ENCODE measurements at regions not wholly inside any gene's neighbourhood (a gene's known extent, or its start where the extent isn't known, plus 50 kb on each side); places are given as distances from the start of the nearest gene placed in this dataset.

- TF ChIP-seq REST (IDR thresholded peaks at IDR 0.05), result no peak
- 81% methylated on average over 2 of the region's 2 CpGs for WGBS
- Histone ChIP-seq H3K4me3 (ENCODE audit: low read depth in 1 of 3, low read length in 3 of 3) (no peak overlapping the region), H3K9ac (ENCODE audit: low read depth in 1 of 2, low read length in 2 of 2) (no peak overlapping the region), H3K27ac (ENCODE audit: low read depth in 1 of 2, low read length in 2 of 2) (no peak overlapping the region), H3K27me3 (ENCODE audit: control insufficient read depth in 4 of 4, insufficient read depth in 4 of 4, low read length in 3 of 4) (no peaks in the 10 kb centered on the region), H3K9me3 (ENCODE audit: control insufficient read depth in 4 of 4, low read length in 3 of 4) (no peaks in the 10 kb centered on the region), H3K36me3 (ENCODE audit: control insufficient read depth in 4 of 4, insufficient read depth in 3 of 4, low read depth in 1 of 4, low read length in 3 of 4) (no peaks in the 10 kb centered on the region), H3K4me1 (ENCODE audit: control insufficient read depth in 4 of 4, insufficient read depth in 4 of 4, low read length in 3 of 4) (no peaks in the 10 kb centered on the region)
- no peak for DNase-seq (ENCODE audit: low spot score)
Observed at GRCh38 chr13:47502166-47502565, 498.9 kb downstream of the SUCLA2 start.

GRCh38 chr13:47499358-47500150, 501.5 kb downstream of the SUCLA2 start:
- Histone ChIP-seq H3K4me3 (ENCODE audit: low read depth in 1 of 3, low read length in 3 of 3) (no peak overlapping the region), H3K27ac (ENCODE audit: low read depth in 1 of 2, low read length in 2 of 2) (no peak overlapping the region), H3K27me3 (ENCODE audit: control insufficient read depth in 4 of 4, insufficient read depth in 4 of 4, low read length in 3 of 4) (no peaks in the 10 kb centered on the region), H3K9me3 (ENCODE audit: control insufficient read depth in 4 of 4, low read length in 3 of 4) (no peaks in the 10 kb centered on the region), H3K4me1 (ENCODE audit: control insufficient read depth in 4 of 4, insufficient read depth in 4 of 4, low read length in 3 of 4) (no peaks in the 10 kb centered on the region), H3K36me3 (ENCODE audit: control insufficient read depth in 4 of 4, insufficient read depth in 3 of 4, low read depth in 1 of 4, low read length in 3 of 4) (no peaks in the 10 kb centered on the region), H3K9ac (ENCODE audit: low read depth in 1 of 2, low read length in 2 of 2) (no peak overlapping the region)
- 82% methylated on average over 7 of the region's 7 CpGs for WGBS
- DNase-seq (ENCODE audit: low spot score), result no peak
- no peak for TF ChIP-seq FOXA2 (IDR thresholded peaks at IDR 0.05)
- TF ChIP-seq, protein P1, sequence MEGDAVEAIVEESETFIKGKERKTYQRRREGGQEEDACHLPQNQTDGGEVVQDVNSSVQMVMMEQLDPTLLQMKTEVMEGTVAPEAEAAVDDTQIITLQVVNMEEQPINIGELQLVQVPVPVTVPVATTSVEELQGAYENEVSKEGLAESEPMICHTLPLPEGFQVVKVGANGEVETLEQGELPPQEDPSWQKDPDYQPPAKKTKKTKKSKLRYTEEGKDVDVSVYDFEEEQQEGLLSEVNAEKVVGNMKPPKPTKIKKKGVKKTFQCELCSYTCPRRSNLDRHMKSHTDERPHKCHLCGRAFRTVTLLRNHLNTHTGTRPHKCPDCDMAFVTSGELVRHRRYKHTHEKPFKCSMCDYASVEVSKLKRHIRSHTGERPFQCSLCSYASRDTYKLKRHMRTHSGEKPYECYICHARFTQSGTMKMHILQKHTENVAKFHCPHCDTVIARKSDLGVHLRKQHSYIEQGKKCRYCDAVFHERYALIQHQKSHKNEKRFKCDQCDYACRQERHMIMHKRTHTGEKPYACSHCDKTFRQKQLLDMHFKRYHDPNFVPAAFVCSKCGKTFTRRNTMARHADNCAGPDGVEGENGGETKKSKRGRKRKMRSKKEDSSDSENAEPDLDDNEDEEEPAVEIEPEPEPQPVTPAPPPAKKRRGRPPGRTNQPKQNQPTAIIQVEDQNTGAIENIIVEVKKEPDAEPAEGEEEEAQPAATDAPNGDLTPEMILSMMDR (IDR thresholded peaks at IDR 0.05; ENCODE audit: low read depth, low read length, missing input control), result no peak
- no peak for TF ChIP-seq ATF3 (IDR thresholded peaks at IDR 0.05)
- no peak for TF ChIP-seq HNF4G (IDR thresholded peaks at IDR 0.05)
- TF ChIP-seq REST (IDR thresholded peaks at IDR 0.05), result no peak
- TF ChIP-seq HNF4A (conservative IDR thresholded peaks at IDR 0.05), result no peak
- TF ChIP-seq, protein P2, sequence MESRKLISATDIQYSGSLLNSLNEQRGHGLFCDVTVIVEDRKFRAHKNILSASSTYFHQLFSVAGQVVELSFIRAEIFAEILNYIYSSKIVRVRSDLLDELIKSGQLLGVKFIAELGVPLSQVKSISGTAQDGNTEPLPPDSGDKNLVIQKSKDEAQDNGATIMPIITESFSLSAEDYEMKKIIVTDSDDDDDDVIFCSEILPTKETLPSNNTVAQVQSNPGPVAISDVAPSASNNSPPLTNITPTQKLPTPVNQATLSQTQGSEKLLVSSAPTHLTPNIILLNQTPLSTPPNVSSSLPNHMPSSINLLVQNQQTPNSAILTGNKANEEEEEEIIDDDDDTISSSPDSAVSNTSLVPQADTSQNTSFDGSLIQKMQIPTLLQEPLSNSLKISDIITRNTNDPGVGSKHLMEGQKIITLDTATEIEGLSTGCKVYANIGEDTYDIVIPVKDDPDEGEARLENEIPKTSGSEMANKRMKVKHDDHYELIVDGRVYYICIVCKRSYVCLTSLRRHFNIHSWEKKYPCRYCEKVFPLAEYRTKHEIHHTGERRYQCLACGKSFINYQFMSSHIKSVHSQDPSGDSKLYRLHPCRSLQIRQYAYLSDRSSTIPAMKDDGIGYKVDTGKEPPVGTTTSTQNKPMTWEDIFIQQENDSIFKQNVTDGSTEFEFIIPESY (IDR thresholded peaks at IDR 0.05), result no peak
- no peak for TF ChIP-seq JUND (IDR thresholded peaks at IDR 0.05)
- TF ChIP-seq SP1 (IDR thresholded peaks at IDR 0.05), result no peak
